Limb (tissue), 2 donors: ENCODE measurements at regions not wholly inside any gene's neighbourhood (a gene's known extent, or its start where the extent isn't known, plus 50 kb on each side); places are given as distances from the start of the nearest gene placed in this dataset.
A peak's percentile ranks its signal among the peaks of the same experiment; 100 is the strongest.
"Not testable (repeated sequence)": the region's sequence is repeated elsewhere in the genome, so short reads cannot be mapped to it uniquely, and the experiment has no call there.

ENCODE experiments used
- DNase-seq, 2 donors: peaks; one replicate each; pipeline ENCODE4 v3.0.0-alpha.2; 2016; ENCODE audit errors: extremely low spot score in 2 of 2

GRCh38 chr5:15384176-15384575 is 115.8 kb upstream of the FBXL7 start:
- no peak for DNase-seq

GRCh38 chr5:15383469-15383868 is 116.5 kb upstream of the FBXL7 start:
- DNase-seq = no peak

GRCh38 chr5:15383021-15383420 is 117.0 kb upstream of the FBXL7 start:
- no peak for DNase-seq

- DNase-seq = no peak
These were observed 122.2 kb upstream of the FBXL7 start for GRCh38 chr5:15377573-15378340.

GRCh38 chr5:15376803-15377202 is 123.2 kb upstream of the FBXL7 start:
- no peak for DNase-seq

- no peak for DNase-seq
These were observed 123.9 kb upstream of the FBXL7 start for GRCh38 chr5:15376088-15376487.

- DNase-seq = no peak
These were observed 124.4 kb upstream of the FBXL7 start for GRCh38 chr5:15375559-15375958.

GRCh38 chr5:15374886-15375285 is 125.1 kb upstream of the FBXL7 start:
- no peak for DNase-seq

GRCh38 chr5:15373151-15373550 is 126.8 kb upstream of the FBXL7 start:
- DNase-seq = no peak

GRCh38 chr5:15371184-15371583 is 128.8 kb upstream of the FBXL7 start:
- DNase-seq = no peak

GRCh38 chr5:15368835-15369234 is 131.1 kb upstream of the FBXL7 start:
- no peak for DNase-seq

- DNase-seq = no peak
These were observed 132.5 kb upstream of the FBXL7 start for GRCh38 chr5:15367489-15367888.

- peak in 1 of 2 donors; percentile 51 for DNase-seq
These were observed 133.1 kb upstream of the FBXL7 start for GRCh38 chr5:15366676-15367391.

- DNase-seq = no peak
These were observed 134.9 kb upstream of the FBXL7 start for GRCh38 chr5:15365070-15365469.

- DNase-seq = no peak
These were observed 136.4 kb upstream of the FBXL7 start for GRCh38 chr5:15363601-15364000.

GRCh38 chr5:15357092-15357453 is 142.9 kb upstream of the FBXL7 start:
- not testable (repeated sequence) for DNase-seq

- not testable (repeated sequence) for DNase-seq
These were observed 143.5 kb upstream of the FBXL7 start for GRCh38 chr5:15356308-15357091.

GRCh38 chr5:15354021-15354420 is 146.0 kb upstream of the FBXL7 start:
- peak; percentile 49 to 64 for DNase-seq

- DNase-seq = no peak
These were observed 146.8 kb upstream of the FBXL7 start for GRCh38 chr5:15353086-15353645.

GRCh38 chr5:15350614-15351013 is 149.4 kb upstream of the FBXL7 start:
- no peak for DNase-seq

GRCh38 chr5:15346738-15347137 is 153.2 kb upstream of the FBXL7 start:
- DNase-seq = no peak

- DNase-seq = no peak
These were observed 155.0 kb upstream of the FBXL7 start for GRCh38 chr5:15344954-15345353.
